Endothelial cell (in vitro differentiated cells): ENCODE measurements at regions not wholly inside any gene's neighbourhood (a gene's known extent, or its start where the extent isn't known, plus 50 kb on each side); places are given as distances from the start of the nearest gene placed in this dataset.

Experiments
- DNase-seq: peaks from one replicate; pipeline ENCODE4 v3.0.0; 2021; ENCODE audit warnings: low spot score
- H3K27ac Mint-ChIP-seq: one replicate; pipeline ENCODE4 v1.8.0; 2021; ENCODE audit warnings: mixed read lengths, inconsistent platforms; ENCODE audit not compliant: unreplicated experiment
- H3K27me3 Mint-ChIP-seq: one replicate; pipeline ENCODE4 v1.8.0; 2021; ENCODE audit warnings: mild to moderate bottlenecking, moderate library complexity, mixed read lengths, inconsistent platforms; ENCODE audit not compliant: unreplicated experiment
- H3K36me3 Mint-ChIP-seq: one replicate; pipeline ENCODE4 v1.8.0; 2021; ENCODE audit warnings: mild to moderate bottlenecking, low read depth, mixed read lengths, inconsistent platforms; ENCODE audit not compliant: unreplicated experiment
- H3K4me1 Mint-ChIP-seq: one replicate; pipeline ENCODE4 v1.8.0; 2021; ENCODE audit warnings: mild to moderate bottlenecking, mixed read lengths, inconsistent platforms; ENCODE audit not compliant: unreplicated experiment
- H3K4me3 Mint-ChIP-seq: one replicate; pipeline ENCODE4 v1.8.0; 2021; ENCODE audit warnings: mild to moderate bottlenecking, mixed read lengths, inconsistent platforms; ENCODE audit not compliant: unreplicated experiment
- H3K9me3 Mint-ChIP-seq: one replicate; pipeline ENCODE4 v1.8.0; 2021; ENCODE audit warnings: mixed read lengths, inconsistent platforms; ENCODE audit not compliant: unreplicated experiment
- CTCF ChIP-seq: fragments of 200-600 bp; sonication (generic); IDR thresholded peaks from one replicate; pipeline ENCODE4 v1.5.0; 2021; ENCODE audit warnings: antibody characterized with exemption; ENCODE audit not compliant: unreplicated experiment

- H3K27ac Mint-ChIP-seq = no peak overlapping the region
- H3K36me3 Mint-ChIP-seq = peaks cover 5% of the 10 kb centered on the region
- H3K9me3 Mint-ChIP-seq = no peaks in the 10 kb centered on the region
- TF ChIP-seq CTCF = no peak
- peaks cover 6% of the 10 kb centered on the region for H3K27me3 Mint-ChIP-seq
- DNase-seq = no peak
- H3K4me3 Mint-ChIP-seq = no peak overlapping the region
- peaks cover 2% of the 10 kb centered on the region for H3K4me1 Mint-ChIP-seq
Measured at GRCh38 chr12:75937486-75937885, 94.1 kb downstream of the PHLDA1 start.

- DNase-seq = no peak
- Mint-ChIP-seq H3K36me3 (peaks cover 5% of the 10 kb centered on the region), H3K9me3 (no peaks in the 10 kb centered on the region), H3K27me3 (peaks cover 6% of the 10 kb centered on the region), H3K4me3 (no peak overlapping the region), H3K27ac (no peak overlapping the region), H3K4me1 (peaks cover 2% of the 10 kb centered on the region)
- no peak for TF ChIP-seq CTCF
Measured at GRCh38 chr12:75936515-75937440, 94.8 kb downstream of the PHLDA1 start.

- TF ChIP-seq CTCF = no peak
- peaks cover 5% of the 10 kb centered on the region for H3K27me3 Mint-ChIP-seq
- no peaks in the 10 kb centered on the region for H3K9me3 Mint-ChIP-seq
- peaks cover 4% of the 10 kb centered on the region for H3K36me3 Mint-ChIP-seq
- H3K4me3 Mint-ChIP-seq = no peak overlapping the region
- peaks cover 2% of the 10 kb centered on the region for H3K4me1 Mint-ChIP-seq
- no peak overlapping the region for H3K27ac Mint-ChIP-seq
- DNase-seq = no peak
Measured at GRCh38 chr12:75935539-75936242, 95.9 kb downstream of the PHLDA1 start.

GRCh38 chr12:75933101-75933500 lies 98.5 kb downstream of the PHLDA1 start:
- no peak overlapping the region for H3K27ac Mint-ChIP-seq
- DNase-seq = no peak
- peaks cover 7% of the 10 kb centered on the region for H3K4me1 Mint-ChIP-seq

More at GRCh38 chr12:75933101-75933500, 98.5 kb downstream of the PHLDA1 start:
- H3K9me3 Mint-ChIP-seq = no peaks in the 10 kb centered on the region
- peaks cover 7% of the 10 kb centered on the region for H3K27me3 Mint-ChIP-seq
- H3K36me3 Mint-ChIP-seq = no peaks in the 10 kb centered on the region
- H3K4me3 Mint-ChIP-seq = no peak overlapping the region
- no peak for TF ChIP-seq CTCF
